ENCODE measurements at regions not wholly inside any gene's neighbourhood (a gene's known extent, or its start where the extent isn't known, plus 50 kb on each side); places are given as distances from the start of the nearest gene placed in this dataset.

DNA sequence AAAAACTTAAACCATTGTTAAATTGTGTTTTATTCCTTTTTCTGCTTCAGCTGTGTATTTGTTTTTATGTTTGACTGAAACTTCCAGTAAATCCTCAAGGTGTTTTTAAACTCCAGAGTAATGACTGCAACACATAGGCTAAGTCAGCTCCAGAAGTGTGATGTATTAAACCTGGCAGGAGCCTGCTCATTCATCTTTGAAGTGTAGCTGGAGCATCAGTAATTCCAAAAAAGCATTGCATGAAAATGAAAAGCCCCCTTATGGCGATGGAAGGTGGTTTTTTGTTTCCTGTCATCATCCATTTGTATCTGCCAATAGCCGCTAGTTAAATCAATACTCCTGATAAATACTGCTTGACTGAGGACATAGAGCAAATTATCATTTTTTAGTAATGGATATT is 474.2 kb upstream of the ADAMTS16 start:
- no peak for DNase-seq

GRCh38 chr5:4674166-4674565 is 466.0 kb upstream of the ADAMTS16 start:
- DNase-seq: no peak

- no peak for DNase-seq
Observed at GRCh38 chr5:4676934-4677333, 463.2 kb upstream of the ADAMTS16 start.

GRCh38 chr5:4684946-4685345 is 455.2 kb upstream of the ADAMTS16 start:
- no peak for DNase-seq

DNA sequence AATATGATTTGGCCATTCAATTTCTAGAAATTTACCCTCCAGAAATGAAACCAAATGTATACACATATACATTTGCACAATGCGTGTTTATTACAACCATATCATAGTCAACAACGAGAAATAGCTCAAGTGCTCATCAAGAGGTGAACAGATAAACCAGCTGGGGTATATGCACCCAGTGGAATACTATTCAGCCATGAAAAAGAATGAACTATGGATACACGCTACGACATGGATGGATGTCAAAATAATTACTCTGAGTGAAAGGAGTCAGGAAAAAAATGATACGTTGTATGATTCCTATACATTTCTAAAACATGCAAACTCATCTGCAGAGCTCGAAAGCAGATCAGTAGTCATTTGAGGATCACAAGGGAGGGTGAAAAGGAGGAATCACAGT is 441.5 kb upstream of the ADAMTS16 start:
- no peak for DNase-seq

DNA sequence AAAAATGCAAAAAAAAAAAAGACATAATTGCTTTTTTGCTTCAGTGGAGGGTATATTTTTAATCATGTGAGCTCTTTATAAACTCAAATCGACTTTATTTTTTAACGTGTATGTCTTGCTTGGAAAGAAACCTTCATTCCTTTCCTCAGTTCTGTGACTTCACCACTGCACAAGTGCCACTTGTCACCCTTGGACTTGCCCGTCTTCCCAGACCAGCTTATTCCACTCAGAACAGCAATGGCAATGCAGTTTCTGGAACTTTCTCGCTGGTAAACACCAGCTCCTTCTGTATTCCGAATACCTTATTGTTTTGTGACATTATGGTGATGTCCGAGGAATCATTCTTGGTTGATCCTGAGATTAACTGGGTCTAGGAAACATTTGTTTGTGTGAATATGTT is 440.5 kb upstream of the ADAMTS16 start:
- no peak for DNase-seq

DNA sequence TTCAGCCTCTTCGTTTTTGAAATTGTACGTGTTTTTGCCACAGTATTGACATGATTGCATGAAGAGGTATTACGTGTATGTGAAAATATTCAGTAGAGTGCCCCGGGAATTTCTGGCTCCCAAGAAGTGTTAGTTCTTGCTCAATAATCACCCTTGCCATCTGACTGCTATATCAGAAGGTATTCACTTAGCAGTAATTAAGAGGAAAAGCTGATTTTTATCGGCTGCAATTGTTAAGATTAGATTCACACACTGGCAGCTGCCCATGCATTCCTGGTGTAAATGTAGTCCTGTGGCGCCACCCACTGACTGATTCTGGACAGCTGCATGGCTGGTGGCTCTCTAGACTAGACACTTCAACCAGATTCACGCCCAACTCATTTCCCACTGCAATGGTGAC is 440.1 kb upstream of the ADAMTS16 start:
- peak; percentile 65 for DNase-seq

- DNase-seq: no peak
Observed at GRCh38 chr5:4700871-4701270, 439.3 kb upstream of the ADAMTS16 start.

DNA sequence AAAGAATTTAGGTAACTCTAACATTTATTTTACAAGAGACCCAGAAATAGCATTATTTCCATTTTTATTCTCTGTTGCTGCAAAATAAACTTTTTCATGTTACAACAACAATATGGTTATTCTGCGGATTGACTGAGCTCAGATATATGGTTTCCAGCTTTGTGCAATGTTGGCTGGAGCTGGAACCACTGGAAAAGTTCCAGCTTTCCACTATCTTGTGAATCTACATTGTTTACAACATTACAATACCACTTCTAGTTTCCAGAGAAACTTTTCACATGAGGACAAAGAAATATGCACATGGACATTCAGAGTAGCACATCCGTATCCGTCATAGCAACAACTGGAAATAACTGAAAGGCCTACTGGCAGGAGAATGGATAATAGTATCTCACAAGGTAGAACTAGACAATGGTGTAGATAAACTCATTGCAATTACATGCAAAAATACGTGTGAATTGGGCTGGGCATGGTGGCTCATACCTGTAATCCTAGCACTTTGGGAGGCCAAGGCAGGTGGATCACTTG is 436.1 kb upstream of the ADAMTS16 start:
- no peak for DNase-seq

DNA sequence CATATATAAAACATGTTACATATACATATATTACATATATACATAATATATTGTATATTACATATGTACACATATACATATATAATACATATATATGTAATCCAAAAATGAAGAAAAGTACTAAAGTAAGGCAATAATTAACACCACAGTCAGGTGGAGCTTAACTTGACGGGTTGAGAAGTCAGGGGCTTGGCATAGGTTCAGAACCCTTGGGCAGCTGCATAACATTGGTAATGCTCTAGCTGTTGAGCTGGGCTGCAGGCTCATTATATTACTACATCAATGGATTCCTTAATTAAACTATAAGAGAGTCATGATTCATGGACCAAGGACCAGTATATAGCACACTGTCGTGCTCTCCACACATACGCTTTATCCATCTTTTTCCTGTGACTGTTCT is 435.2 kb upstream of the ADAMTS16 start:
- DNase-seq: no peak

GRCh38 chr5:4716781-4717180 is 423.3 kb upstream of the ADAMTS16 start:
- DNase-seq: no peak

DNA sequence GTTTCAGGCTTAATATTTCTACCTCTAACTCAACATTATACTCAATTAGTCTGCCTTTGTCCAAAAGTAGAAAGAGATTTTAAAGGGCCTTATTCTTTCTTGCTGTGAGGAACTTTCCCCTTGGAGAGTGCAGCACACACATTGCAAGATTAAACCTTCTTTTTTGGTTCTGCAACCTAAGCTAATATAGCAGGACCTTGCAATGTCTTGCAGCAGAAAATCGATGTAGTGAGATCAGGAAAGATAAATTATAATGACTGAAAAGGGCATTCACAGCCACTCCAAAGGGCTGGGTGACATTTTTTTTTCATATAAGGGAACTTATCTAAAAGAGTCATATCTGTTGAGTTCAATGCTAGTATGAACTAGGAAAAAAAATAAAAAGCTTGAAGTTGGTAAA is 422.7 kb upstream of the ADAMTS16 start:
- no peak for DNase-seq

DNA sequence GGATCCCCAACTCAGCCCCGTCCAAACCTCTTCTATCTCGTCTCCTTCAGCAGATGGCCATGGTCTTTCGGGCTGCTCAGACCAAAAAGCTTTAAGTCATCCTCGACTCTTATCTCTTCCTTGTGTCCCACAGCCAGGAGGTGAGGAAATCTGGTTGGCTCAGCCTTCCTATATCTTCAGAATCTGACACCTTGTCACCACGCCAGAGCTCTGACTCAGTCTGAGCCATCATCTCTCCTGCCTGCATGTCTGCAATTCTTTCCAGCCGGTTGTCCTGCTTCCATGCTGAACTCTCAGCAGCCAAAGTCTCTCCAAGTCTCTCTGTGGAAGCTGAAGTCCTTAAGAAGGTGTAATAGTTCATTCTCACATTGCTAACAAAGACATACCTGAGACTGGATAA is 419.3 kb upstream of the ADAMTS16 start:
- DNase-seq: no peak

DNA sequence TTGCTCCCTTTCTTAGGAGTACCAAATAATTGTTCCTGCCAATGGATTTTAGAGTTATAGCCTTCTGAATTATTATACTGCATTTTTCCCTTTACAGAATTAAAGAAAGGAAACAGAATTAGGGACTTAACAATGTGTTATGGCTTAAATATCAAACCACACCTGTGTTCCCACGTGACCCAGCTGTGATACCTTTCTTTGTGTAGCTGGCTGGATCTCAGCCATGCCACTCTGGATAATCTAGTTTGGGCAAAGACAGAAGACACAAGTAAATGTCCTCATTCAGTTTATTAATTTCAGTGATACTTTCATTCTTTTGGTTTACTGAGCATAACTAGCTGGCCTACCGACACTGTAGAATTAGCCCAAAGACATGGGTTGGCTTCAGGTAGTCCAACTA is 417.2 kb upstream of the ADAMTS16 start:
- DNase-seq: no peak

- no peak for DNase-seq
Observed at GRCh38 chr5:4725594-4725993, 414.5 kb upstream of the ADAMTS16 start.

GRCh38 chr5:4730279-4730678 is 409.9 kb upstream of the ADAMTS16 start:
- DNase-seq: no peak

GRCh38 chr5:4734348-4734747 is 405.8 kb upstream of the ADAMTS16 start:
- DNase-seq: no peak

DNA sequence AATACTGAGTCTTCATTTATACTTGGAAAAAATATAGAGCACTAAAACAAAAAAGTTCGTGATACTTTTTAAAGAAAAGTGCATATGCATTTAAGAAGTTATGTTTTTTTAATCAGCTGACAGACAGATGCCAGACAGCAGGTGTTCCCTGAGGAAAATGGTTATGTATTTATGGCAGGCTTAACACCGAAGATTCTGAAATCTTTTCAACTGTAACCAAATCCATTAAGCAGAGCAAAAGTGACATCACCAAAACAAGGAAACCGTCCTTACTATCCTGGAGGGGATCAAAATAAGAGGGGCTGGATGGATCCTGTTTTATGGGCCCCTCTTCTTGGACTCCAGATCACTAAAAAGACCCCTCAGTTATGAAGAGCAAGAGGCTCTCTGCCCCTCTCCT is 404.9 kb upstream of the ADAMTS16 start:
- DNase-seq: no peak

DNA sequence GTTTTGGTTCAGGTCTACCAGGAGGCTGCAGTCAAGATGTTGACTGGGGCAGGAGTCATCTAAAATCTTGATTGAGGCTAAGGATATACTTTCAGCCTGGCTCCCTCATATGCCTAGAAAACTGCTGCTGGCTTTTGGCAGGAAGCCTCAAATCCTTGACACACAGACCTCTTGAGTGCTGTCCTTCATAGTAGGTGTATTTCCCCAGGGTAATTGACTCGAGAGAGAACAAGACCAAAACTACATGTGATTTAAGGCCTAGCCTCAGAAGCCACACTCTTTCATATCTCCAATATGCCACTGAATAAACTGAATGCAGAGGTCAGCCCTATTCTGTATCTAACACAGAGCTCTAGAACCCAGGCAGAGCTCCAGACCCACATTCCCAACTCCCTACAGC is 402.3 kb upstream of the ADAMTS16 start:
- DNase-seq: no peak

DNA sequence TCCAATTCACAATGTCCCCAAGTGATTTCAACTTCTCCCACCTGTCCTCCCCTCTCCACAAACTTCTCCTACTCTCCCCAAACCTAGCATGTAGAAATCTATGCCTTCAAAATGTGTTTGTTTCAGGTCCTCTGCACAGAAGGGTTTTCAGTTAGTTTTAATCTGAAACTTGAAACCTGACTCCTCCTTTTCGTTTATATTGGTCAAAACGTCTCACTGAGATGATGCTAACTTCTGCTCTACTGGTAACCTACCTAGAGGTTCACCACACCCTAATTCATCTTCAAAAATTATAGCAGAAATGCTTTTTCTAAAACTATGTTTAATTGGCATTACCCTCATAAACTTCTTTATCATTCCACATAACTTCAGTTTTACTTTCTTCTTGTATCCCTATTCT is 401.8 kb upstream of the ADAMTS16 start:
- DNase-seq: no peak

- no peak for DNase-seq
Observed at GRCh38 chr5:4740156-4740555, 400.0 kb upstream of the ADAMTS16 start.

DNA sequence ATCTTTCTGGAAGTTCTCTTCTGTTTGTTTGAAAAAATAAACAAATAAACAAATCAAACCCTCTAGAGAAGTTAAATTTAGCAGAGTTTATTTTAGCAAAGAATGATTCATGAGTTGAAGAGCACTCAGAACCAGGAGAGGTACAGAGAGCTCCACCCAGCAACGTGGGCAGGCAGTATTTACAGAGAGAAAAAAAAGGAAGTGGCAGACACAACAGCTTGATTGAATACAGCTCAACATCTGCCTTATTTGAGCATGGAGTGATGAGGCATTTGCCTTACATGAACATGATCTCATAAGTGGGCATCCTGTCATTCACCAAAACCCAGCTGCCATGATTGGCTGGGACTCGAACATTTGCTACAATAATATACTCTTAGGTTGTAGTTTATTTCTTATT is 381.6 kb upstream of the ADAMTS16 start:
- no peak for DNase-seq

DNA sequence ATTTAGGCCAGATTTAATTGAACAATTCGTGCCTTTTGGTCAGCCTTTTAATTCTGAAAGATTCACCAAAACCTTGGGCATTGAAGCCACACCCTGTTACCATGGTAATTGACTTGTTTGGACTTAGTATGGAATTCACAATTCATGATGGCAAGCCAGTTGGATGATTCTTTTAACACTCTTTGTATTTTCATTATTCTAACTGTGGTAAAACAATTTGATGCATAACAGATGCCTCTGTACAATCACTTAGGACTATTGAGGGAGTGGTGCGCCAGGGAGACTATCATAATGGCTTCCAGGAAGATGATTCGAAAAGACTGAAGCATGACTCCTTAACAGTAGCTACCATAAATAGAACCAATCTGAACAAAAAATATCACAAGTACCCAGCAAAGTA is 381.1 kb upstream of the ADAMTS16 start:
- no peak for DNase-seq

DNA sequence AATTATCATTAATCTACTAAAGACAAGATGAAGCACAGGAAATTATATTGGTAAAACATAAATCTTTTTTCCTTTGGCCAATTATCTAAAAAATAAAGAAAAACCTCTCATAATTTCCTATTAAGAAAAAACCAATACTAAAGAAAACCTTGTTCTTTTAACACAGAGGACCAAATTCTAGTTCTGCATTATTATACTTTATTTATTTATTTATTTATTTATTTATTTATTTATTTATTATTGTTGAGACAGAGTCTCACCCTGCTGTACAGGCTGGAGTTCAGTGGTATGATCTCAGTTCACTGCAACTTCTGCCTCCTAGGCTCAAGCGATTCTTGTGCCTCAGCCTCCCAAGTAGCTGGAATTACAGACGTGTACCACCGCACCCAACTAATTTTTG is 377.8 kb upstream of the ADAMTS16 start:
- DNase-seq: no peak

- DNase-seq: no peak
Observed at GRCh38 chr5:4765411-4765810, 374.7 kb upstream of the ADAMTS16 start.

DNA sequence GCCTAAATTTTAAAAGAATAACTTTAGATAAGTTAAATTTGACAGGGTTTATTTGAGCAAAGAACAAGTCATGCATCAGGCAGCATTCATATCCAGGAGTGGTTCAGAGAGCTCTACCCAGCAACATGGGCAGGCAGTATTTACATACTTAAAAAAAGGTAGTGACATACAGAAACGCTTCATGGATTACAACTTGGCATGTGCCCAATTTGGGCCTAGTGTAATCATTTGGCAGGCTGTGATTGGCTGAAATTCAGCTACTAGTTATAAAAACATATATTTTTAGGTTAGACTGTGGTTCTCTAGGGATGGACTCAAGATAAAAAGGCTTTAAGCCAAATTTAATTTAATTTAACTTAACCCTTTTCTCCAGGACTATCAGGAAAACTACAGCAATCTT is 374.0 kb upstream of the ADAMTS16 start:
- no peak for DNase-seq
